HG02678 (cell line): ENCODE measurements at regions not wholly inside any gene's neighbourhood (a gene's known extent, or its start where the extent isn't known, plus 50 kb on each side); places are given as distances from the start of the nearest gene placed in this dataset.

Experiments used
- ATAC-seq: cut with Tn5 transposase; IDR thresholded peaks from one replicate; pipeline ENCODE4 v1.9.1; 2021; ENCODE audit warnings: mild to moderate bottlenecking, moderate library complexity; ENCODE audit not compliant: unreplicated experiment

- ATAC-seq: peak; percentile 80
These were observed 56.1 kb upstream of the SLC35G4 start for GRCh38 chr18:11553098-11553940.

- no peak for ATAC-seq
These were observed 60.4 kb upstream of the SLC35G4 start for GRCh38 chr18:11548916-11549551.

- no peak for ATAC-seq
These were observed 61.0 kb upstream of the SLC35G4 start for GRCh38 chr18:11548396-11548795.

GRCh38 chr18:11544060-11544633 is 65.2 kb upstream of the SLC35G4 start:
- ATAC-seq: no peak

GRCh38 chr18:11541179-11541578 is 68.2 kb upstream of the SLC35G4 start:
- no peak for ATAC-seq

- ATAC-seq: no peak
These were observed 75.4 kb upstream of the SLC35G4 start for GRCh38 chr18:11533942-11534496.

- no peak for ATAC-seq
These were observed 75.9 kb upstream of the SLC35G4 start for GRCh38 chr18:11533513-11533890.

- ATAC-seq: no peak
These were observed 76.5 kb upstream of the SLC35G4 start for GRCh38 chr18:11532758-11533512.

- no peak for ATAC-seq
These were observed 80.3 kb upstream of the SLC35G4 start for GRCh38 chr18:11529081-11529480.

GRCh38 chr18:11526675-11527074 is 82.7 kb upstream of the SLC35G4 start:
- no peak for ATAC-seq

GRCh38 chr18:11523804-11524203 is 85.6 kb upstream of the SLC35G4 start:
- no peak for ATAC-seq

GRCh38 chr18:11522992-11523391 is 86.4 kb upstream of the SLC35G4 start:
- no peak for ATAC-seq

- no peak for ATAC-seq
These were observed 87.5 kb upstream of the SLC35G4 start for GRCh38 chr18:11521853-11522252.

GRCh38 chr18:11520536-11520935 is 88.9 kb upstream of the SLC35G4 start:
- no peak for ATAC-seq

GRCh38 chr18:11518788-11519685 is 90.4 kb upstream of the SLC35G4 start:
- ATAC-seq: peak; percentile 85

- ATAC-seq: no peak
These were observed 91.7 kb upstream of the SLC35G4 start for GRCh38 chr18:11517704-11518103.

- no peak for ATAC-seq
These were observed 92.5 kb upstream of the SLC35G4 start for GRCh38 chr18:11516751-11517503.

- ATAC-seq: no peak
These were observed 95.1 kb upstream of the SLC35G4 start for GRCh38 chr18:11514267-11514666.
